ENCODE measurements at regions not wholly inside any gene's neighbourhood (a gene's known extent, or its start where the extent isn't known, plus 50 kb on each side); places are given as distances from the start of the nearest gene placed in this dataset.

- H3K4me2 ChIP-seq: no peak overlapping the region
- TF ChIP-seq CTCF (conservative IDR thresholded peaks at IDR 0.05) (no peak), EZH2 (IDR thresholded peaks at IDR 0.05; ENCODE audit: low read depth) (no peak)
These were observed 1293.6 kb downstream of the AACS start for GRCh38 chr12:126358806-126359205.

GRCh38 chr12:126359216-126359615 is 1294.0 kb downstream of the AACS start:
- H3K27me3 ChIP-seq (ENCODE audit: insufficient read depth, low read depth): no peaks in the 10 kb centered on the region
- ChIA-PET POLR2A (ENCODE audit: unreplicated experiment) (no interaction called here), CTCF (no interaction called here)
- H4K20me1 ChIP-seq (ENCODE audit: insufficient read depth): no peaks in the 10 kb centered on the region
- no peaks in the 10 kb centered on the region for H3K9me3 ChIP-seq (ENCODE audit: insufficient read depth, low read depth)
- BruUV-seq (replicated peaks): no TSS peak
- H3K36me3 ChIP-seq (ENCODE audit: low read depth): no peaks in the 10 kb centered on the region
- no peaks in the 10 kb centered on the region for H3K9me2 ChIP-seq (ENCODE audit: insufficient read depth)
- no peak overlapping the region for H3K4me3 ChIP-seq
- no peaks in the 10 kb centered on the region for H3F3A ChIP-seq (ENCODE audit: insufficient read depth, low read depth)
- no peak for TF ChIP-seq CTCF (conservative IDR thresholded peaks at IDR 0.05)
- TF ChIP-seq EZH2 (IDR thresholded peaks at IDR 0.05; ENCODE audit: low read depth): no peak
- H3K27ac ChIP-seq: no peak overlapping the region
- intact Hi-C loops (cut with micrococcal nuclease; ENCODE audit: unreplicated experiment): no loop called here
- H3K79me2 ChIP-seq (ENCODE audit: low read depth): no peaks in the 10 kb centered on the region
- no peak overlapping the region for H2AFZ ChIP-seq
- no peak overlapping the region for H3K4me2 ChIP-seq
- H3K4me1 ChIP-seq (replicated peaks; ENCODE audit: insufficient read depth): no peaks in the 10 kb centered on the region
- DNase-seq: no peak

More at GRCh38 chr12:126358806-126359205, 1293.6 kb downstream of the AACS start:
- H3K79me2 ChIP-seq (ENCODE audit: low read depth): no peaks in the 10 kb centered on the region
- no peaks in the 10 kb centered on the region for H3K9me2 ChIP-seq (ENCODE audit: insufficient read depth)
- H3K9me3 ChIP-seq (ENCODE audit: insufficient read depth, low read depth): no peaks in the 10 kb centered on the region
- no peak for DNase-seq
- H4K20me1 ChIP-seq (ENCODE audit: insufficient read depth): no peaks in the 10 kb centered on the region
- ChIA-PET POLR2A (ENCODE audit: unreplicated experiment) (no interaction called here), CTCF (no interaction called here)
- H3K27ac ChIP-seq: no peak overlapping the region
- H3F3A ChIP-seq (ENCODE audit: insufficient read depth, low read depth): no peaks in the 10 kb centered on the region
- no peaks in the 10 kb centered on the region for H3K27me3 ChIP-seq (ENCODE audit: insufficient read depth, low read depth)
- H3K4me3 ChIP-seq: no peak overlapping the region
- H3K36me3 ChIP-seq (ENCODE audit: low read depth): no peaks in the 10 kb centered on the region
- intact Hi-C loops (cut with micrococcal nuclease; ENCODE audit: unreplicated experiment): no loop called here
- H2AFZ ChIP-seq: no peak overlapping the region
- no peaks in the 10 kb centered on the region for H3K4me1 ChIP-seq (replicated peaks; ENCODE audit: insufficient read depth)
- no TSS peak for BruUV-seq (replicated peaks)

- intact Hi-C loops (cut with micrococcal nuclease; ENCODE audit: unreplicated experiment): no loop called here
- POLR2A ChIA-PET (ENCODE audit: unreplicated experiment): no interaction called here
- no peak overlapping the region for H3K27ac ChIP-seq
These were observed 1296.6 kb downstream of the AACS start for GRCh38 chr12:126361804-126362203.

More at GRCh38 chr12:126361804-126362203, 1296.6 kb downstream of the AACS start:
- Histone ChIP-seq H3F3A (ENCODE audit: insufficient read depth, low read depth) (no peaks in the 10 kb centered on the region), H3K9me3 (ENCODE audit: insufficient read depth, low read depth) (peaks cover 3% of the 10 kb centered on the region; the same call in 1 of the 2 replicates), H3K27me3 (ENCODE audit: insufficient read depth, low read depth) (no peaks in the 10 kb centered on the region), H3K79me2 (ENCODE audit: low read depth) (no peaks in the 10 kb centered on the region), H2AFZ (no peak overlapping the region), H3K4me1 (replicated peaks; ENCODE audit: insufficient read depth) (no peaks in the 10 kb centered on the region), H3K4me2 (no peak overlapping the region), H3K4me3 (no peak overlapping the region), H3K36me3 (ENCODE audit: low read depth) (no peaks in the 10 kb centered on the region), H3K9me2 (ENCODE audit: insufficient read depth) (no peaks in the 10 kb centered on the region), H4K20me1 (ENCODE audit: insufficient read depth) (no peaks in the 10 kb centered on the region)
- BruUV-seq (replicated peaks): no TSS peak
- TF ChIP-seq CTCF (conservative IDR thresholded peaks at IDR 0.05): no peak
- no peak for TF ChIP-seq EZH2 (IDR thresholded peaks at IDR 0.05; ENCODE audit: low read depth)
- DNase-seq: no peak
- CTCF ChIA-PET: no interaction called here
